Upper lobe of left lung (tissue), 6 donors: ENCODE measurements at regions not wholly inside any gene's neighbourhood (a gene's known extent, or its start where the extent isn't known, plus 50 kb on each side); places are given as distances from the start of the nearest gene placed in this dataset.

Experiments used
- ATAC-seq, 2 donors: fragments of 200-7000 bp; cut with Tn5 transposase; one replicate each; pipeline ENCODE4 v1.9.1; 2022; ENCODE audit warnings: mild to moderate bottlenecking in 2 of 2, moderate library complexity in 2 of 2; ENCODE audit not compliant: low FRiP score in 2 of 2
- DNase-seq, 2 donors: peaks; one replicate each; pipeline ENCODE4 v3.0.0-alpha.2; 2019 to 2020
- H3K27ac ChIP-seq, 4 donors: fragments of 200-600 bp; sonication (generic); one replicate each; pipeline ENCODE4 v1.5.1; 2016 to 2019
- H3K27me3 ChIP-seq, 4 donors: fragments of 200-600 bp; sonication (generic); one replicate each; pipeline ENCODE4 v1.5.1; 2017 to 2019
- H3K36me3 ChIP-seq, 4 donors: fragments of 200-600 bp; sonication (generic); one replicate each; pipeline ENCODE4 v1.5.1; 2016 to 2019
- H3K4me1 ChIP-seq, 4 donors: fragments of 200-600 bp; sonication (generic); one replicate each; pipeline ENCODE4 v1.5.1; 2018 to 2019
- H3K4me3 ChIP-seq, 4 donors: fragments of 200-600 bp; sonication (generic); one replicate each; pipeline ENCODE4 v1.5.1; 2017 to 2019; ENCODE audit warnings: mild to moderate bottlenecking in 2 of 4, moderate library complexity in 1 of 4
- H3K9me3 ChIP-seq, 4 donors: fragments of 200-600 bp; sonication (generic); one replicate each; pipeline ENCODE4 v1.5.1; 2018 to 2019
- CTCF ChIP-seq, 6 experiments: fragments of 450-650 bp in 4 of 6; fragments of 200-600 bp in 2 of 6; sonication (generic) in 2 of 6; IDR thresholded peaks; one replicate each; pipeline ENCODE4 v1.5.1; 2016 to 2019; ENCODE audit warnings: antibody characterized with exemption in 6 of 6
- EP300 ChIP-seq, 4 donors: sonication (generic); formaldehyde crosslinking; IDR thresholded peaks; one replicate each; pipeline ENCODE4 v1.5.1; 2017; ENCODE audit warnings: antibody characterized with exemption in 4 of 4, control low read depth in 2 of 4
- POLR2A ChIP-seq, 4 donors: fragments of 450-650 bp; IDR thresholded peaks; one replicate each; pipeline ENCODE4 v1.5.1; 2016 to 2017; ENCODE audit warnings: antibody characterized with exemption in 4 of 4, mild to moderate bottlenecking in 2 of 4
- POLR2AphosphoS5 ChIP-seq, 2 donors: sonication (generic); formaldehyde crosslinking; IDR thresholded peaks; one replicate each; pipeline ENCODE4 v1.5.1; 2017; ENCODE audit warnings: antibody characterized with exemption in 2 of 2
- WGBS, 2 donors: methylation state at CpG; one replicate each; pipeline ENCODE4 v1.1.5; 2017 to 2018; 5-methylcytosine and 5-hydroxymethylcytosine counted together
- donor health status: DM: no; HTN: no; CAD: no; lungs with moderate emphysema.
- donor health status: DM: no; HTN: yes; CAD: no; lungs with severe emphysema.

GRCh38 chr10:8149991-8150390 is 95.5 kb downstream of the GATA3 start:
- Histone ChIP-seq H3K4me1 (no peaks in the 10 kb centered on the region), H3K27ac (no peak overlapping the region), H3K36me3 (no peaks in the 10 kb centered on the region), H3K9me3 (no peaks in the 10 kb centered on the region), H3K4me3 (no peak overlapping the region), H3K27me3 (no peaks in the 10 kb centered on the region)
- TF ChIP-seq POLR2AphosphoS5 (IDR thresholded peaks at IDR 0.05) = no peak
- DNase-seq = no peak
- 92 to 95% methylated on average over 12 of the region's 12 CpGs for WGBS, 2 donors
- no peak for ATAC-seq

- H3K4me1 ChIP-seq = no peaks in the 10 kb centered on the region
- no peak overlapping the region for H3K4me3 ChIP-seq
- no peaks in the 10 kb centered on the region for H3K9me3 ChIP-seq
- H3K27me3 ChIP-seq = no peaks in the 10 kb centered on the region
- DNase-seq (no peak), ATAC-seq (no peak)
- TF ChIP-seq CTCF (IDR thresholded peaks at IDR 0.05) = no peak
- no peak for TF ChIP-seq EP300 (IDR thresholded peaks at IDR 0.05)
- no peak for TF ChIP-seq POLR2AphosphoS5 (IDR thresholded peaks at IDR 0.05)
- no peaks in the 10 kb centered on the region for H3K36me3 ChIP-seq
- WGBS, 2 donors = 56 to 60% methylated on average over 7 of the region's 7 CpGs
- no peak overlapping the region for H3K27ac ChIP-seq
These were observed 96.0 kb downstream of the GATA3 start for GRCh38 chr10:8150401-8150905.

- WGBS, 2 donors = 88 to 89% methylated on average over 4 of the region's 4 CpGs
- ATAC-seq = no peak
- no peaks in the 10 kb centered on the region for H3K4me1 ChIP-seq
- H3K9me3 ChIP-seq = no peaks in the 10 kb centered on the region
- TF ChIP-seq EP300 (IDR thresholded peaks at IDR 0.05) (no peak), POLR2AphosphoS5 (IDR thresholded peaks at IDR 0.05) (no peak), CTCF (IDR thresholded peaks at IDR 0.05) (no peak)
- no peaks in the 10 kb centered on the region for H3K36me3 ChIP-seq
- H3K4me3 ChIP-seq = no peak overlapping the region
- no peaks in the 10 kb centered on the region for H3K27me3 ChIP-seq
- H3K27ac ChIP-seq = no peak overlapping the region
- DNase-seq = no peak
These were observed 96.6 kb downstream of the GATA3 start for GRCh38 chr10:8151086-8151485.

GRCh38 chr10:8156918-8157317 is 102.4 kb downstream of the GATA3 start:
- DNase-seq (no peak), ATAC-seq (peak in 1 of 2 donors; percentile 58)
- H3K36me3 ChIP-seq = no peaks in the 10 kb centered on the region
- H3K4me1 ChIP-seq = no peaks in the 10 kb centered on the region
- H3K27ac ChIP-seq = no peak overlapping the region
- H3K4me3 ChIP-seq = no peak overlapping the region
- no peaks in the 10 kb centered on the region for H3K9me3 ChIP-seq
- H3K27me3 ChIP-seq = no peaks in the 10 kb centered on the region
- no peak for TF ChIP-seq POLR2AphosphoS5 (IDR thresholded peaks at IDR 0.05)
- TF ChIP-seq EP300 (IDR thresholded peaks at IDR 0.05) = no peak
- no peak for TF ChIP-seq CTCF (IDR thresholded peaks at IDR 0.05)
- TF ChIP-seq POLR2A (IDR thresholded peaks at IDR 0.05) = no peak
- 92 to 100% methylated on average over 3 to 4 of the region's 4 CpGs for WGBS, 2 donors

GRCh38 chr10:8158193-8159071 is 103.9 kb downstream of the GATA3 start:
- H3K4me1 ChIP-seq = no peaks in the 10 kb centered on the region
- 72 to 78% methylated on average over 9 of the region's 9 CpGs for WGBS, 2 donors
- no peaks in the 10 kb centered on the region for H3K27me3 ChIP-seq
- H3K4me3 ChIP-seq = no peak overlapping the region
- DNase-seq = no peak
- H3K9me3 ChIP-seq = no peaks in the 10 kb centered on the region
- no peaks in the 10 kb centered on the region for H3K36me3 ChIP-seq
- no peak for TF ChIP-seq POLR2AphosphoS5 (IDR thresholded peaks at IDR 0.05)
- TF ChIP-seq POLR2A (IDR thresholded peaks at IDR 0.05) = no peak
- no peak for TF ChIP-seq EP300 (IDR thresholded peaks at IDR 0.05)
- TF ChIP-seq CTCF (IDR thresholded peaks at IDR 0.05) = no peak
- no peak for ATAC-seq
- no peak overlapping the region for H3K27ac ChIP-seq
